ENCODE measurements at regions not wholly inside any gene's neighbourhood (a gene's known extent, or its start where the extent isn't known, plus 50 kb on each side); places are given as distances from the start of the nearest gene placed in this dataset.

DNA sequence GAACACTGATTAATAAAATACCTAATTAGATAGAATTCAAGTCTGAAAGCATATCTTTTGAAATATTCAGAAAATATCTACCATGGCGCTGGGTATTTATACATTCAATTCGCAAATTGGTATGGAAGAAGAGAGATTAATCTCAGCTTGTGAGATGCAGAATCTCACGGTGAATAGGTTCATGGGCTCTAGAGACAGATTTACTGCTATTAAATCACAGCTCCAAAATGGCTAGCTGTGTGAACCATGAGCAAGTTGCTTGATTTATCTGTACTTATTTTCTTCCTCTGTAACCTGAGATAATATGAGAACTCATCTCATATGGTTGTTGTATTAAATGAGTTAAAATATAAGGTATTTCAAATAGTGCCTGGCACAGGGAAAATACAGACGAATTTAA, 556.7 kb downstream of the FBXO15 start:
- TF ChIP-seq EZH2 (IDR thresholded peaks at IDR 0.05; ENCODE audit: borderline replicate concordance) (no peak), EZH2phosphoT487 (IDR thresholded peaks at IDR 0.05; ENCODE audit: low read depth, severe bottlenecking, unreplicated experiment) (no peak)
- TF ChIP-seq, protein P1, sequence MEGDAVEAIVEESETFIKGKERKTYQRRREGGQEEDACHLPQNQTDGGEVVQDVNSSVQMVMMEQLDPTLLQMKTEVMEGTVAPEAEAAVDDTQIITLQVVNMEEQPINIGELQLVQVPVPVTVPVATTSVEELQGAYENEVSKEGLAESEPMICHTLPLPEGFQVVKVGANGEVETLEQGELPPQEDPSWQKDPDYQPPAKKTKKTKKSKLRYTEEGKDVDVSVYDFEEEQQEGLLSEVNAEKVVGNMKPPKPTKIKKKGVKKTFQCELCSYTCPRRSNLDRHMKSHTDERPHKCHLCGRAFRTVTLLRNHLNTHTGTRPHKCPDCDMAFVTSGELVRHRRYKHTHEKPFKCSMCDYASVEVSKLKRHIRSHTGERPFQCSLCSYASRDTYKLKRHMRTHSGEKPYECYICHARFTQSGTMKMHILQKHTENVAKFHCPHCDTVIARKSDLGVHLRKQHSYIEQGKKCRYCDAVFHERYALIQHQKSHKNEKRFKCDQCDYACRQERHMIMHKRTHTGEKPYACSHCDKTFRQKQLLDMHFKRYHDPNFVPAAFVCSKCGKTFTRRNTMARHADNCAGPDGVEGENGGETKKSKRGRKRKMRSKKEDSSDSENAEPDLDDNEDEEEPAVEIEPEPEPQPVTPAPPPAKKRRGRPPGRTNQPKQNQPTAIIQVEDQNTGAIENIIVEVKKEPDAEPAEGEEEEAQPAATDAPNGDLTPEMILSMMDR (IDR thresholded peaks at IDR 0.05; ENCODE audit: poor library complexity): no peak

Data from hepatocyte (in vitro differentiated cells).